NB4 (cell line): ENCODE measurements at regions not wholly inside any gene's neighbourhood (a gene's known extent, or its start where the extent isn't known, plus 50 kb on each side); places are given as distances from the start of the nearest gene placed in this dataset.

Experiments
- DNase-seq: peaks from one replicate; pipeline ENCODE4 v3.0.0; 2010; ENCODE audit warnings: low read depth
- H3K4me3 ChIP-seq: one replicate; pipeline ENCODE4 v1.5.1; 2011; ENCODE audit warnings: mild to moderate bottlenecking, low read depth, low read length, moderate library complexity
- MAX ChIP-seq: IDR thresholded peaks from 2 replicates; pipeline ENCODE4 v1.6.1; 2011; ENCODE audit warnings: low read depth, low read length
- MYC ChIP-seq: IDR thresholded peaks from 2 replicates; pipeline ENCODE4 v1.6.1; 2011; ENCODE audit warnings: low read depth, low read length
- POLR2A ChIP-seq: IDR thresholded peaks from 2 replicates; pipeline ENCODE4 v1.6.1; 2011; ENCODE audit warnings: mild to moderate bottlenecking; ENCODE audit not compliant: insufficient read length; ENCODE audit errors: extremely low read depth
- TF ChIP-seq, protein P1 (sequence below): IDR thresholded peaks from one replicate; pipeline ENCODE4 v1.5.1; 2012; ENCODE audit warnings: low read depth, low read length

DNA sequence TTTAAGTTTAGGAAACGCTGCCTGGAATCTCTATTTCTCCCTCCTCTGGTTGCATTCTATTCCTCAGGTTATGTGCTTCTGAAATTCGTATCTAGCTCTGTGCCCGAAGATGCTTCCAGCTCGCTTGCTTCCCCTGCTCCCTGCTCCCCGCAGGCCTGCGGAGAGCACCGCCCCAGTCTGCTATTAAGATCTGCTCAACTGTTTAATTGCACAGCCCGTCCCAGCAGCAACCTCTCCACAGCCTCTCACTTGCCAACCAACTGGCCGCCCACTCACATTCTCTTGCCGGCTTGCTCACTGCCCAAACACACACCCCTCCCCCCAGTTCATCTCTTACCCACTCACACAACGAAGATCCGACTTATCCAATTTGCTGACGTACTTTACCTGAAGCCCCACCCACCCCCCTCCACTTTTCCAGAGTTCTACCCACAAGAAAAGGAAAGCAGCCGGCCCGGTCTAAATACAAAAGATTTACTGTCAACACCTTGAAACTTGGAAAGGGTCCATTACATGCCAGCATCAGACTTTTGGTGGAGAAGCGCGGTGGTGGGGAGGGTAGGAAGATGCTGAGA is 167.3 kb upstream of the KLF14 start:
- TF ChIP-seq, protein P1, sequence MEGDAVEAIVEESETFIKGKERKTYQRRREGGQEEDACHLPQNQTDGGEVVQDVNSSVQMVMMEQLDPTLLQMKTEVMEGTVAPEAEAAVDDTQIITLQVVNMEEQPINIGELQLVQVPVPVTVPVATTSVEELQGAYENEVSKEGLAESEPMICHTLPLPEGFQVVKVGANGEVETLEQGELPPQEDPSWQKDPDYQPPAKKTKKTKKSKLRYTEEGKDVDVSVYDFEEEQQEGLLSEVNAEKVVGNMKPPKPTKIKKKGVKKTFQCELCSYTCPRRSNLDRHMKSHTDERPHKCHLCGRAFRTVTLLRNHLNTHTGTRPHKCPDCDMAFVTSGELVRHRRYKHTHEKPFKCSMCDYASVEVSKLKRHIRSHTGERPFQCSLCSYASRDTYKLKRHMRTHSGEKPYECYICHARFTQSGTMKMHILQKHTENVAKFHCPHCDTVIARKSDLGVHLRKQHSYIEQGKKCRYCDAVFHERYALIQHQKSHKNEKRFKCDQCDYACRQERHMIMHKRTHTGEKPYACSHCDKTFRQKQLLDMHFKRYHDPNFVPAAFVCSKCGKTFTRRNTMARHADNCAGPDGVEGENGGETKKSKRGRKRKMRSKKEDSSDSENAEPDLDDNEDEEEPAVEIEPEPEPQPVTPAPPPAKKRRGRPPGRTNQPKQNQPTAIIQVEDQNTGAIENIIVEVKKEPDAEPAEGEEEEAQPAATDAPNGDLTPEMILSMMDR = no peak
- TF ChIP-seq POLR2A (no peak), MYC (no peak), MAX (no peak)
- DNase-seq = no peak
- H3K4me3 ChIP-seq = no peak overlapping the region

DNA sequence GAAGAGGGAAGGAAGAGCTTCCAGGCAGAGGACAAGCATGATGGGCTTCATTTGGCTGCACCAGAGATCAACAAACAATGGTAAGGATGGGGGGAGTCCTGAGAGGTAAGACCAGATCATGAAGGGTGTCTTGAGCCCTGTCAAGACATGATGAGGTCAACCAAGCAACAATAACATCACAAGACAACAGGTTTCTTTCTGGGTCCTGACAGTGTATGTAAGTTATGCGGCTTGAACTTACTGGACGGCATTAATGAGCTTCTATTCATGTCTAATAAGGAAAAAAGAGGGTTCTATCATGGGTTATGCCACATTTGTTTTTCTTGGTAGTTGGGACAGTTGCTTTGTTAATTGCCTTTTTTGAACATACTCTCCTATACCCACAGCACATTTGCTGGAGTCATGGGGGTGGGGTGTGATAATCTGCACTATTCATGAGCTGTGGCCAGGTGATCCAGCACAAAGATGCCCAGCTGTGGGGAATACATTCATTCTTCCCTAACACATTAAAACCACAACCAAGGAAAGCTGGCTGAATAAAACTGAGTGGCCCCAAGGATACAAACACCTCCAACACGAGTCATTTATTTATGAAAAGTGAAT is 168.8 kb upstream of the KLF14 start:
- no peak overlapping the region for H3K4me3 ChIP-seq
- no peak for DNase-seq
- TF ChIP-seq POLR2A = no peak
- no peak for TF ChIP-seq MAX
- no peak for TF ChIP-seq MYC
- TF ChIP-seq, protein P1 = no peak

DNA sequence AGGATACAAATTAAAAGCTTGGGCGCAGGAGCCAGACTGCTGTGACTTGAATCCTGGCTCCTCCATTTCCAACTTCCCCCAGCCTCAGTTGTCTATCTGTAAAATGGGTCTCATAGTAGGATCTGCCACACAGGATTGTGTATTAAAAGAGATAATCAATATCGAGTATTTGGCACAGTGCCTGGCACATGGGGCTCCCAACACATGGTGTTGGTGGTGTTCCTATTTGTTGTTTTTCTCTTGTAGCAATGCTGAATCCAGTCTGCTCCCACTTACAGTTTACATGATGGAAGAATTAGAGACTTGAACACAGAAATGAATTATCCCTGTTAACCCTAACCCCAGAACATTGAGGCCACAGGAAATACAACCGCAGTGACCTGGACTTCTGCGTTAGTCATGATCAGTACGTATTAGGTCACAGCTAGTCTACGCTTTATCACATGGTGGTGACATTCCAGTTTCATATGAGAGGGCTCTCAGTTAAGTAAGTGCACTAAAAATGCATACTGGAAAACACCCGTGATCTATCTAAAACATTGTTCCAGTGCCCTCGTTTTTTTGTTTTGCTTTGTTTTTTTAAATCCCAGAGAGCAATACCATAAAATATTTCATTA is 169.5 kb upstream of the KLF14 start:
- H3K4me3 ChIP-seq = no peak overlapping the region
- no peak for DNase-seq
- no peak for TF ChIP-seq POLR2A
- TF ChIP-seq MYC = no peak
- TF ChIP-seq, protein P1 = no peak
- no peak for TF ChIP-seq MAX

DNA sequence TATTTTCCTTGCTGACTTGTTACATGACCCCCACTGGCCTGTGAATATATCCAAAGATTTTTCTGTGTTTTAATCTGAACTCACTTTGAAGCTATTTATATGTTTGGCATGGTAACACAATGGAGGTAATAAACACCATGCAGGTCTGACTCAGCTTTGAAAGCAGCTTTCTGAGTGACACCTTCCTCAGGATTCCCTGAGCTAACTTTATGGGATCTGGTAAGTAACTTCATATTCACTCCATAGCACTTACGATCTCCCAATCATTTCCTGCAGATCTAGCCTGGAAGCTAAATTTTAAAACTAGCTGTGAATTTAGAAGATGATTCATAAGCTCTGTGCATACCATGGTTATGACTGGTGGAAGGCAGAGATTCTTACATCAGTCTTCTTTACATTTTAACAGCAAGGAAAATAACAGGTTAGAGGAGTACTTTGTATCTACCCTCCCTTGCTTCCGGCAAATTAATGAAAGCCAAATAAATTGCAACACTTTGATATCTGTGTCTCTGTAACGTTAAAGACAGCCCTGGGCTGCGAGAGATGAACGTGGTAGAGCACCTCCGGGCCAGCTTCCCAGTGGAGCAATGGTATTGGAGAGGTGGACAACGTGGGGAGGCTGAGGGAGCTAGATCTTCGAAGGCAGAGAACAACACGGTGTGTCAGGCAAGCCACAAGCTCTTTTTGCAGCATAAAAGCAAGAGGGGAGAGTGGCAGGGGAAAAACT is 170.2 kb upstream of the KLF14 start:
- TF ChIP-seq MAX (no peak), MYC (no peak), POLR2A (no peak)
- TF ChIP-seq, protein P1 = no peak
- H3K4me3 ChIP-seq = no peak overlapping the region
- no peak for DNase-seq

DNA sequence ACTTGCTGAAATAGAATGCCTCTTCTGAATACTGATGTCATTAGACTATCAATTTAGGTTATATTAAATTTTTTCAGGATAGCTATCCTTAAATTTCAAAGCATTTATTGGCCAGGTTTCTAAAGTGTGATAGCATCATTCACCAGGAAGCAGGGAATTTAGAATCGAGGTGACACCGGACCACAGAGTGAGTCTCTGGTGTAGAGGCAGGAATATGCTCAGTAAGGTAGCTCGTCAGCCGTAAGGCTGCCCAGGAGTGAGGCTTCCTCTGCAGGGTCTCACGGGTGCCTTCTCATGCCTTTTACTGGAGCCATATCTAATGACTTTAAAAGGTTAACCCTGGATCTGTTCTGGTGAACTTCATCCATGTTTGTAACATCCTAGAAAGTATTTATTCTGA is 170.8 kb upstream of the KLF14 start:
- H3K4me3 ChIP-seq = no peak overlapping the region
- no peak for DNase-seq
- TF ChIP-seq MAX = no peak
- TF ChIP-seq, protein P1 = no peak
- TF ChIP-seq POLR2A = no peak
- TF ChIP-seq MYC = no peak
